Eye (tissue), 1 donor: ENCODE measurements at regions not wholly inside any gene's neighbourhood (a gene's known extent, or its start where the extent isn't known, plus 50 kb on each side); places are given as distances from the start of the nearest gene placed in this dataset.
A peak's percentile ranks its signal among the peaks of the same experiment; 100 is the strongest.
"Not testable (repeated sequence)": the region's sequence is repeated elsewhere in the genome, so short reads cannot be mapped to it uniquely, and the experiment has no call there.

ENCODE experiments used
- DNase-seq: peaks from one replicate; pipeline ENCODE4 v3.0.0-alpha.2; 2015

GRCh38 chr7:67301667-67302066 lies 305.0 kb downstream of the TYW1 start:
- DNase-seq: no peak

- peak; percentile 100 for DNase-seq
Observed at GRCh38 chr7:67302113-67303039, 305.7 kb downstream of the TYW1 start.

GRCh38 chr7:67304846-67305245 lies 308.2 kb downstream of the TYW1 start:
- not testable (repeated sequence) for DNase-seq

GRCh38 chr7:67306331-67306730 lies 309.7 kb downstream of the TYW1 start:
- no peak for DNase-seq

- DNase-seq: no peak
Observed at GRCh38 chr7:67309764-67310549, 313.3 kb downstream of the TYW1 start.

GRCh38 chr7:67311901-67312300 lies 315.3 kb downstream of the TYW1 start:
- DNase-seq: no peak

GRCh38 chr7:67313213-67313612 lies 316.6 kb downstream of the TYW1 start:
- no peak for DNase-seq

GRCh38 chr7:67316902-67317301 lies 320.3 kb downstream of the TYW1 start:
- DNase-seq: not testable (repeated sequence)

- not testable (repeated sequence) for DNase-seq
Observed at GRCh38 chr7:67328257-67328656, 331.6 kb downstream of the TYW1 start.

GRCh38 chr7:67335165-67335564 lies 338.5 kb downstream of the TYW1 start:
- DNase-seq: not testable (repeated sequence)

- not testable (repeated sequence) for DNase-seq
Observed at GRCh38 chr7:67335663-67336062, 339.0 kb downstream of the TYW1 start.

GRCh38 chr7:67338545-67338944 lies 341.9 kb downstream of the TYW1 start:
- not testable (repeated sequence) for DNase-seq

- DNase-seq: no peak
Observed at GRCh38 chr7:67341153-67341768, 344.6 kb downstream of the TYW1 start.

GRCh38 chr7:67343114-67343513 lies 346.5 kb downstream of the TYW1 start:
- no peak for DNase-seq

GRCh38 chr7:67343572-67343971 lies 346.9 kb downstream of the TYW1 start:
- DNase-seq: peak; percentile 51

- DNase-seq: no peak
Observed at GRCh38 chr7:67344481-67345193, 348.0 kb downstream of the TYW1 start.

- DNase-seq: no peak
Observed at GRCh38 chr7:67346126-67346525, 349.5 kb downstream of the TYW1 start.

GRCh38 chr7:67346876-67347275 lies 350.2 kb downstream of the TYW1 start:
- DNase-seq: no peak

GRCh38 chr7:67348171-67348570 lies 351.5 kb downstream of the TYW1 start:
- no peak for DNase-seq

GRCh38 chr7:67357653-67358052 lies 361.0 kb downstream of the TYW1 start:
- DNase-seq: not testable (repeated sequence)

- not testable (repeated sequence) for DNase-seq
Observed at GRCh38 chr7:67358316-67358715, 361.7 kb downstream of the TYW1 start.

GRCh38 chr7:67358738-67359137 lies 362.1 kb downstream of the TYW1 start:
- not testable (repeated sequence) for DNase-seq

- DNase-seq: no peak
Observed at GRCh38 chr7:67359900-67360299, 363.3 kb downstream of the TYW1 start.
